Activated CD8-positive, alpha-beta memory T cell treated with anti-CD3 and anti-CD28 coated beads, Interleukin-2, amount 50 U/mL, for 1 hour (primary cell): ENCODE measurements at regions not wholly inside any gene's neighbourhood (a gene's known extent, or its start where the extent isn't known, plus 50 kb on each side); places are given as distances from the start of the nearest gene placed in this dataset.

Source experiments
- DNase-seq: peaks from one replicate; pipeline ENCODE4 v3.0.0-alpha.2; 2020; ENCODE audit errors: extremely low read depth

DNA sequence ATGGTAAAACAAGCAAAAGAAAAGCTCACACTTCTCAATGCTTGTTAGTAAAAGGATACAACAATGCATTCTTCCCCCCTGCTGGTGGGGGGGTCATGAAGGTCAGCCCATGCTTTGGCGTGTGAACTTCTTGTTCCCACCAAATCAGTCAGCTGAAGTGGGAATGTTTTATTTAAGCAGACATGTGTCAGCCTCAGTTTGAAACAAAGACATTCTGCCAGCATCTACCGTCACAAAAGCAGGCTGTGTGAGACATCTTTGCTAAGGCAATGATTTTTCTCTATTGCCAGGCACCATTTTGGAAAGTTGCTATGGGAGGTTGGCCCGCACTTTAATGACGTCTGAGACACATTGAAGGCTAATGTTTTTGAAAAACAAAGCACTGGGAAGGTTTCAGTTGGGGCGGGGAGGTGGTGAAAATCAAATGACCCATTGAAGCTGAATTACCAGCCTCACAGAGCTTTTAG lies 206.6 kb downstream of the TLE3 start:
- no peak for DNase-seq

DNA sequence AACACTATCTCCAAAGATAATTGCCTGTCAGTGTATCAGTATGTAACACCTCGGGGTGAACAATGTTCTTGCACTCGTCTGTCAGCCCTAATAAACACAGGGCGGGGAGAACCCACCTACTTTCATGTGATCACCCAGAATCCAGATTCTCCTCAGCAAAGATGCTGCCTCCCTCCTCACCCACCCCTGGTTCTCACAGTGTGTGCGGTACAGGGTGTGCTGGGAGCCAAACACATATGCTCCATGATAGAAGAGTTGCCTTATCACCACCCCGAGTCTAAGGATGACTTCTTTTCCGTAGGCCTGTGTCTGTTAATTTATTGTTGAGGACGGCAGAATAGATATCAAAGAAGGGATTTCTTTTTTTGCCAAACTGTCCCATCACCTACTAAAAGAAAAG lies 206.1 kb downstream of the TLE3 start:
- DNase-seq = no peak

DNA sequence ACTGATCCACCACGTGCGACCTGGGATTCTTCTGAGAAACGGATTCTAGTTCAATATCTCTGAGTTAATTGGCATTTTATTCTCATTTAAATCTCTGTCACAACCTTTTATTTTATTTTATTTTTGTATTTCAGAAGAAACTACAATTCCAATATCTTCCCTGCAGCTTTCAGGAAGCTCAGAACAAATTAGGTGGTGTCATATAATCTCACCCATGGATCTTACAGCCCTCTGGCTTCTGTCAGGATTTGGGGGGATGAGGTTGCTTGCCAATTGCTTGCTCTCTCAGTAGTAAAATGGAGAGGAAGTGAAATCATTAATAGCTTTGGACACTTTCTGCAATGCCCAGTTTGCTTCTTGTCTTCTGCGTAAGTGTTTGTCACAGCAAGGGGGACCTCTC lies 205.4 kb downstream of the TLE3 start:
- DNase-seq = no peak

DNA sequence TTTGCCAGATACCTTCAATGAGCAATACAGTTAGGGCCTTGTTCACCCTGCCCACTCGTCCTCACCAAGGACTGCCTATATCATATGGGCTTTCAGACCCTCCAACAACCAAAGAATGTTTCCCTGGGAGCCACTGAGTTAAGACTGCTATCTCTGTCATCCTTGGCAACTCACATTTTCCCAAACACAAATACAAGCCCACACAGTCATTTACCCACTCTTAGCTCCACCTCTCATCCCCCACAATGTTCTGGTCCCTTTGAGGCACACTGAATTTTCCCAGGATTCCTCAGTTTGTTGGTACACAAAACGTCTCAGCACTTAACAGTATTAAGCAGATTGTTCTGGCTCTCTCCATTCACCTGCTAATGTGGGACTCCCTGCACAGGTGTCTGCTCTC lies 204.6 kb downstream of the TLE3 start:
- DNase-seq = no peak

DNA sequence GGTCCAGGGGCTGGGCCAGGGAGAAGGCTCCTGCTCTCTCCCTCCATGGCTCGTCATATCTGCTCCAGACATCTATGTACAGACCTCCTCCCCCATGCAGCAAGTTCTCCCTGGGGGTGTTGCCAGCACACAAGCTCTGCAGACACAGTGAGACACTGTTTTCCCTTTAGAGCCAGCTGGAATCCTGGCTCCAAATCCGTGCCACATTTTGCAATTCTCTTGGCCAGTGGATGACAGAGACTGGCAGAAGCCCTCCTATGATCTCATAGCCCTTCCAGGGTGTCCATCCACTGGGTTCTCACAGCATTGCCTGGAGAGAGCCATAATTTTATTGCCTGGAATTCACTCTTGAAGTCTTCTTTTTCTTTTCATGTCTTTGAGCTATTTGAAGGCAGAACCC lies 203.9 kb downstream of the TLE3 start:
- DNase-seq = no peak

DNA sequence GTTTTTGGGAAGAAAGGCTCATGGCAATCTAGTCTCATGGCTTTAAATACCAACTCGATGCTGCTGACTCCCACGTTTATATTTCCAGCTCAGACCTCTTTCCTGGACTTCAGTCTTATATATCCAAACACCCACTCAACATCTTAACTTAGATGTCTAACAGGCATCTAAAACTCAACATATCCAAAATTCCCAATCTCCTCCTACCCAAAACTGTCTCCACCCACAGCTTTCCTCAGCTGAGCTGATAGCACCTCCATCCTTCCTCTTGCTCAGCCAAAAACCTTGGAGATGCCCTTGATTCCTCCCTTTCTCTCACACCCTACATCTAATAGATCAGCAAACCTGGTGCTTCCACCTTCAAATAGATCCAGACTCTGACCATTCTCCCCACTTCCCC lies 202.5 kb downstream of the TLE3 start:
- no peak for DNase-seq

DNA sequence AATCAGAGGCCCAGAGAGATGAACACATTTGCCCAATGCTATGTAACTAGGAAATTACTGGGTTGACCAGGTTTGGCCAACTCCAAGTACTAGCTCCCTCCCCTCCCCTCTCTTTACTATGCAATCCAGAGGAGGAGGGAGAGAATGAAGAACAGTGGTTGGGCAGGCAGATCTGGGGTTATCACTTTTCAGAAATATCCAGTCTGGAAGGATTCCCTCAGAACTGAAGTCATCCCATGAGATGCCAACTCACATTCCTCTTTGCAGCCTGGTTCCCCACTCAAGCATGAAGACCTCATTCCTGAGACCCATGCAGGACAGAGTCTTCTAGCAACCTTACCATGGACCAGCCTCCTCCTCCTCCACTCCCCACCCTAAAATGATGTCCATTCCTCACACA lies 201.1 kb downstream of the TLE3 start:
- DNase-seq = no peak

DNA sequence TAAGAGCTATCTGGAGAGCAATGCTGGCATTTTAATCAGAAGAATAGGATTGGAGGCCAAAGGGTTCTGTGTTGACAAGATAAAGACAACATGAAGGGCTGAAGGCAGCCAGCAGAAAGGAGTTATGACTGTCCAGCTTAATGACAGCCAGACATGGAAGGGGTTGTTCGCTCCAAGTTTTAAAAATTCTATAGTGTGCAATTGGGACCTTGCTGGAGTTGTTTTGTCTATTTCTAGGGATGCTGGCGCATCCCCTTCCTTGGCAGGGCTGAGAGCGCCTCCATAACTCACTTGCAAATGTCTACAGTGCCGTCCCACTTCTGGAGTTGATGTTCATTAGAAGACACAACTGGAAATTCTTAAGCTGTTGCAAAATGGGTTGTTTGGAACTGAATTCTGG lies 200.7 kb downstream of the TLE3 start:
- no peak for DNase-seq

DNA sequence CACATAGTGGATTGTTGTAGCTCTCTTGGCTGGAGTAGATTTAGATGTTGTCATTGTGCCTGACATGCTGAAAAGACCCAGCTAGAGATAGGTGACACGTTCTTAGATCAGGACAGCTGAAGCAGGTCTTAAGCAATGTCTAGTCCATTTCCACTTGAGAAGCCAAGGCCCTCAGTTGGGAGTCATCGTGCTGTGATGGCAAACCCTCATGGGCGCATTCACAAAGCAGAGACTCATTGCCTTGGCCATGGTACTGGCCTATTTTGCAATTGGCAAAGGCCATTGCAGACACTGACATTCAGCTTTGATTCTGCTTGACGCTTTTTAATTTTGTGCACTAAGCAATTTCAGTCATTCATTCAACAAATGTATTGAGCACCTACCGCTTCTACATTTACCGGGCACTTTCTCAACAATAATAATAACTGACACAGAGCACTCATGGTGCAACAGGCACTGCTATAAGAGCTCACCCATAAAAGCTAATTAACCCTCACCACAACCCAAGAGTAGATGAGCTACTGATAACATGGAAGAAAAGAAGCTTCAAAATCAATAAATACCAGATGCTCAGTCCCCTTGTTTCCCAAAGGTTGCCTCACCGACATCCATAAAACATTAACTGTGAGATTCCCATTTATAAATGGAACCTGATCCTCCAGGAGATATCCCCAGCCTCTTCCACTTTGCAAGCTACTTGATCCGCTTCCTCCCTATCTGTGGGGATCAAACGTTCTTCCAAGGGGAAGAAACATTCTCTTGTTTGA lies 200.1 kb downstream of the TLE3 start:
- DNase-seq = no peak

DNA sequence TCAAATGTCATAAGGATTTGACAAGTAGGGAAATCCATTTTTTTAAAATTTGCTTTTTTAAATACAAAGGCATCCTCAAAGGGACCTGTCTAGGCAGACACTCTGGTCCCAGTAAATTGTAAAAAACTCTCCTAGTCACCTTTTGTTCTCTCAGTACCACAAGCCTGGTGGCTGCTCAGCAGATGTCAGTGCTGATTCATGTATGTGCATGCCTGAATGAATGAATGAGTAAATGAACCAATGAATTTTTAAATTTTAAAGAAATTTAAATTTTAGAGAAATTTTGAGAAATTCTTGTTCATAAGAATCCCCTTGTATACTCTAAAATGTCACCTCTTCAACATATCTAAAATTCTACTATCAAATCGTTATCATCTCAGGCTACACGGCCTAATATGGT lies 199.5 kb downstream of the TLE3 start:
- no peak for DNase-seq

DNA sequence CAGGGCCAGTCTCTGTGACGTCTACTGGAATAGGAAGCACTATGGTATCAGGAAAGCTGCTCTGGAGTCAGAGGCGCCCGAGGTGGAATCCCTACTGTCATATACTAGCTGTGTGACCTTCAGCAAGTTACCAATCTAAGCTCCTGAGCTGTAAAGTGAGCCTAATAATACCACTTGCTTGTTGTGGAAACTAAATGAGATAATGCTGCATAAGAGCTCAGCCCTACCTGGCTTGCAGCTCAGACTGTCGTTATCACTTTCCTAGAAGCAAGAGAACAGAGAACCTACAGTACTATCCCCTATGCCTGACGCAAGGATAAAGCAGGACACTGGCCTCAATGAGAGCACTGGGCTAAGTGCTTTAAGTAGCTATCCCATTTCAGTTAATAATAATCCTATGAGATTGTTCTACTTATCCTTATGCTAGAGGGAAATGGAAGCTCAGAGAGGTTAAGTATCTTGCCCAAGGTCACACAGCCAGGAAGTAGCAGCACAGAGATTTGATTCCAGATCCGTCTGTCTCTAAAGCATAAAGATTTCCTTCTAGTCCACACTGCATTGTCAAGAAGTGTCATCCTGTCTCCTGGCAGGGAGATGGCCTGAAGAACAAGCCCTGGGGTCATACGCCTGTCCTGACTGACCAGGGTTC lies 195.2 kb downstream of the TLE3 start:
- DNase-seq = no peak

DNA sequence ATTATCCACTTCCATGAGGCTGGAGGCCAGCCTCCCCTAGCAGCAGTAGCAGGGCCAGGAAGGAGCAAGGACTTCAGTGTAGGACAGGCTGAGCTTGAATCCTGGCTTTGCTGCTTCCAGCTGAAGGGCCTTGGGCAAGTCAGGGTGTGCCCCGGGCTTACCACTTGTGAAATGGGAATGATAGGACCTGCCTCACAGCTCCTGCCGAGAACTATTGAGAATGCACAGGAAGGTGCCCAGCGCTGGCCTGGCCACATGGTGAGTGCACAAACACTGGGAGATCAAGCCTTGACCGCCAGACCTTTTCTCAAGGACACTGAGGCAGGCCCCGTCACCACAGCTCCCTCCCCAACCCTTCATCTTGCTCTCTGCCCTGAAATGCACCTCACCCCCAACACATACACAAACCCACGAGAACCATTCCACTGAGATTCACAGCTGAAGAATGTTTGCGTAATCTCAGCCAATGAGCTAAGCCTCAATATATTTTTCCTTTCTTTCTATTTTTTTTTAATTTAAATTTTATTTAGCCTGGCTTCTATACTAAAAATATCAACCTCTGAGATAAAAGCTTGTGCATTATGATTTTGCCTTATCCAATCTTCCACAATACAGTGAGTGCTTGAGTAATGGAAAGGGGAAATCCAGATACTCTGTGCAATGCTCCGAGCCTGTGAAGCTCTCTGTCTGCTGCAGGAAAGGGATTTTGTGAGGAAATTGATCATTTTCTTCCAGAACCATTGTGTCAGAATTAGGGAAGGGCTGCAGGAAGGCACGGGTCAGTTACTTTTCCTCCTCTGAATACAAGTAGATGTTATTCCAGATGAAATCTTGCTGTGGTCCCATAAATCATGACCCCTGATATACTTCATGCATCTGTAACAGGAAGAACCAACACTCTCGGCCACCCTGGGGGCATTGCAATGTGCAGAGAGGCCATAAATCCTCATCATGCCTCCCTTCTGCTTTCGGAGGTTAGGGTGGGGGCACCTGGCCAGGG lies 193.9 kb downstream of the TLE3 start:
- DNase-seq = no peak

DNA sequence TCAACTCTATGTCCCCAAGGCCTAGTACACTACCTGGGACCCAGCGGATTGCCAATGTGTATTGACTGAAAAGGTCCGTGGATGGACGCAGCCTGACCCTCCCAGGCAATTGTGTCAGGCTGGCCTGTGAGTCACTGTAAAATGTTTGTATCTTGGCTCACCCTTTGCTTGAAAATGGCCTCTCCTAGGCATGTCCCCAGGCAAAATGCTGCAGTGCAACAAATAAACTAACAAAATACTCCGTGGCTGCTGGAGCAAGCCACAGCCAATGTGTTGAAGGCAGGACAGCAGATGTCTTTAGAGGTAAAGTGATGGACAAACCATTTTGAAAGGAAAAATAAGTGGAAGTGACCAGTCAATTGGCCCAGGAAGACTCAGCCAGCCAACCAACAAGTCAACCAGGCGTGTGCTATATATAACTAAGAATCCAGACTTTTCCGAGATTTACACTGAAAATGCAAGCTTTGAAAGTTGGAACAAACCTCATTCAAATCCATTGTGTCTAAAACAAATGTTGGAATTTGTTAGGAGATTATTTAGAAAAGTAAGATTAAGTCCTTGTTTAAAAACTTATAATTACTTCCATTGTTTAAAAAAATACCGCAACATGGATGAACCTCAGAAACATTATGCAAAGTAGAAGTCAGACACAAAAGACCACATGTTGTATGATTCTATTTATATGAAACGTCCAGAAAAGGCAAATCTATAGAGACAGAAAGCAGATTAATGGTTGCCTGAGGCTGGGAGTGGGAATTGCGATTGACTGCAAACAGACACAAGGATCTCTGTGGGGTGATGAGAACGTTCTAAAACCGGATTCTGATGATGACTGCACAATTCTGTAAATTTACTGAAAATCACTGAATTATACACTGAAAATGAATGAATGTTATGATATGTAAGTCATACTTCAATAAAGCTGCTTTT lies 191.2 kb downstream of the TLE3 start:
- DNase-seq = no peak

DNA sequence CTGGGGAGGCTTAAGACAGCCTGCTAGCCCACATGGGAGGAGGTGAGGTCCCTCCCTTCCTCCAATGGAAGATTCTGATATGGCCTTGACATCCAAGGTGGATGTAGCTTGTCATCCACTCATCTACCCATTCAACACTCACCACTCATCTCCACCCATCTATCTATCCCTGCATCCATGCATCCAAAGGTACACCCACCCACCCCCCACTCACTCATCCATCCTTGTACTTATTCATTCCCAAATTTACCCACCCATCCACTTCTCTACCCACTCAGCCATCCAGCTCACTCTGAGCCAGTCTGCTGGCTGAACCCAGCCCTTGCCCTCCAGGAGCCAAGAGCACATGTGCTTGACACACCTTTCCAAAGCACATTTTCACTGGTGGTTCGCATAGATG lies 189.7 kb downstream of the TLE3 start:
- DNase-seq = no peak

DNA sequence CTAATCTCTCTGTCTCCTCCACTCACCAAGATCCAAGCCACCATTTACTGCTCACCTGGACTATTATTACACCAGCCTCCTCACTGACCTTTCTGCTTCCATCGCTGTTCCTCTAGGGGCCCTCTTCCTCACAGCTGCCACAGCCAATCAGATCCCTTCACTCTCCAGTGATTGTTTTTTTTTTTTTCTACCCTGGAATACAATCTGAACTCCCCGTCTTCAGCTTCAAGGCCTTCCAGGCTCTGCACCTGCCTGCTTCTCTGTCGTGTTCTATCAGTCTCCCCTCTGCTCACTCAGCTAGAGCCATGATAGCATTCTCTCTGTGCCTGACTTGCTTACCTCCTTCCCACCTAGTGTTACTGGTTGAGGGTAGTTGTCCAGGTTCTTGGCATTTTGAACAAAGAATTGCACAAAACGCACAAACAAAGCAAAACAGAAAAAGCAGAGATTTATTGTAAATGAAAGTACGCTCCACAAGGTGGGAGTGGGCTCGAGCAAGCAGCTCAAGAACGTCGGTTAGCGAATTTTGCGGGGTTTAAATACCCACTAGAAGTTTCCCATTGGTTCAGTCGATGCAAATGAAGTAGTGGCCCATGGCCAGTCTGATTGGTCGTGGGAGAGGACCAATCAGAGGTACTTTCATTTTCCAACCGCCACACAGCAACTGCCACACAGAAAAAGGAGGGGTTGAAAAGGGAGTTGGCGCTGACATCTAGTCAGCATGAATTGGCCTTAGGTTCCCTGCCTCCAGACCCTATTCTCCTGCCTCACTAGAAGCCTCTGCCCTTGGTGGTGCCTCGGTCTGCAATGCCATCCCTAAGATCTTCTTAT lies 188.9 kb downstream of the TLE3 start:
- DNase-seq = no peak

DNA sequence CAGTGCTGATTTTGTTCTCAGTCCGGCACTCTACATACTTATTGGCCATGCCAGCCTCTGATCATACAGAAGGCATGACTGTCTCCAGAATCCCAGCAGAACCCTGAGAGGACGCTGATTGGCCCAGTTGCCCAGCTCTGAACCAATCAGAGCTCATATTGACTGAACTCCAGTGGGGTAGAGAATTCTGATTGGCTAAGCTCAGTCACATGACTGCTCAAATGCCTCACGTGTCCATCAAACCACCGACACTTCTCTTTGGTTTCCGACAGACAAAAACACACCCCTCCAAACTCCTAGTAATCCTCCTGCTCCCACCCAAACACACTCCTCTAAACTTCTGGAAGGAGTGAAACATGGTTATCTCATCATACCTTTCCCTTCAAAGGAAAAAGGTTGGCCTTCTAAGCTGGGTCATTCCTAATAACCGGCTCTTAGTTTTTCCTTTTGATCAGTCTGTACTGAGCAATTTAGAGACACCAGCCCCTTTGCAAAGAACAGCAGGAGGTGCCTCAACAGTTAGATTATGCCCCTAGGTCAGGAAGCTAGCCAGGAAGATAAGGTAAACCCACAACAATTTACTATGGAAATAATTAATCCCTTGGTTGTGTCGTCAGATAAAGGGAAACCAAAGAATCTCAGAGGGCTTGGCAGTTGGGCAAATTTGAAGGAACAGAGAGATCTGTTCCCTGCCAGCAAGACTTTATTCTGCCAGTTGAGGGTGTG lies 187.8 kb downstream of the TLE3 start:
- DNase-seq = no peak

DNA sequence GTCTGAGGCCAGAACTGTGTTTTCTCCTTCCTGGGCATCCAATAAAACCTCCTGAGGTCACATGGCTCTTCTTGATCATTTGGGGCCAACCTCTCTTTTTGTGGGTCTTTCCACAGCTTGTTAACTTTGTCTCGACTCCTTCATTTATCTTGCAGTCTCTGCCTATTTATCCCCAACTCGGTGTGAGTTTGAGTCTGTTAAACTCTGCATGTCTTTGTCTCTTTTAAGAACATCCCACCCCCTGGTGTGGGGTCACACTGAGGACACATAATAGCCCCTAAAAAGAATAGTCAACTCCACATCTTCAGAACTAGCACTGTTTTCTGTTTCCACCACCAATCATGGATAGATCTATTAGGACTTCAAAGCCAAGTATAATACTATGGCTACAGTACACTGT lies 187.2 kb downstream of the TLE3 start:
- no peak for DNase-seq

DNA sequence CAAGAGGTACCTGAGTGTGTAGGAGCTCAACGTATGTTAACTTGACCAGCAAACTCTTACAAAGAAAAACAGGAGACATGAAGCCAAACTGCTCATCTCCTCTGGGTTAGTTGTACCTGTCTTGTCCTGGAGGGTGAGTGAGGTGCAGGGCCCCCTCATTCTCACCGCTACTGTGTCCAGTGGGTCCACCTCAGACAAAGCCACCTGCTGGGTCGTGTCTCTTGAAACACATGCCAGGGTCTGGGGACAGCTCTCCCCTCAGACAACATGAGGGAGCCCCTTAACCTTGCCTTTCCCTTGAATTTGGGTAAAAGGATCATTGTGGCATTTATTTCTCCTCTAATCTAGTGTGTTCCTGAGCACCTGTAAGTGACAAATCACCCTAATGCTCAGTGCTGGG lies 185.6 kb downstream of the TLE3 start:
- no peak for DNase-seq

DNA sequence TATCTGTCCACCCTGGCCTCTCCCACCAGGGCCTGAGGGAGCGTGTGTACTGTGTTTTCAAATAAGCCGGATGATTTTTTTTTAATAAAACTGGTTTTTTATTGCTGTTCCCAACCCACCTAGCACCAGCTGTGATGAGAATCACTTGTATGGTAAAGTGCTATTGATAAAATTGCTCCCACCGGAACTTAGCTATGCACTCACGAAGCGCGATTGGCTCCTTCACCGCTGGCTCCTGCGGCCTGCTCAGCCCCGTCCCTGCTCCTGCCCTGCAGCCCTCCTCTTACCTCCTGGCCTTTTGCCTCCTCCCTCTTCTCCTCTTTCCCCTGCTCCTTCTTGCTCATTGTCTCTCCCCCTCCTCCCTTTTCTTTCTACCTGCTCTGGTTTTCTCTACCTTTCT lies 183.7 kb downstream of the TLE3 start:
- no peak for DNase-seq

DNA sequence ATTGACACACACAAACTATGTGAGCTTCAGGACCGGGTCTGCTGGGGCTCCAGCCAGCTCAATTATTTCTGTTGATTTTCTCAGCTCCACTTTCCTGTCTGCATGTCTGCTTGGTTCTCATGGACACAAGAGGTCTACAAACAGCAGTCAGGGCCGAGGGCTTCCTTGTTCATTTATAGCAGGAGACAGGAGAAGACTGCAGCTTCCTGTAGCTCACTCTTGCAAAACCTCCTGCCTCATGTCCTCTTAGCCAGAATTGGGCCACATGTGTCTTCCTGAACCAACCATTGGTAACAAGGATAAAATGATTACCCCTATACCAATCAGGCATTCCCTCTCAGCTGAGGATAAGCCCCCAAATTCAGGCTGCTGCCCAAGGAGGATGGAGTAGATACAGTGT lies 182.8 kb downstream of the TLE3 start:
- no peak for DNase-seq
